Activated naive CD4-positive, alpha-beta T cell treated with anti-CD3 and anti-CD28 coated beads, Interleukin-2, amount 50 U/mL, for 72 hours (primary cell): ENCODE measurements at regions not wholly inside any gene's neighbourhood (a gene's known extent, or its start where the extent isn't known, plus 50 kb on each side); places are given as distances from the start of the nearest gene placed in this dataset.

Source experiments
- ATAC-seq, 2 donors: fragments of 150-1000 bp; cut with Tn5 transposase; 2 replicates each; pipeline ENCODE4 v1.10.0; 2021; ENCODE audit warnings: mild to moderate bottlenecking in 2 of 2, moderate library complexity in 2 of 2
- DNase-seq, 2 donors: peaks; one replicate each; pipeline ENCODE4 v3.0.0; 2021 to 2022; ENCODE audit warnings: low spot score in 2 of 2
- H3K27ac Mint-ChIP-seq, 2 donors: one replicate each; pipeline ENCODE4 v1.8.0; 2022; ENCODE audit warnings: mild to moderate bottlenecking in 2 of 2, mixed read lengths in 2 of 2
- H3K36me3 Mint-ChIP-seq, 2 donors: one replicate each; pipeline ENCODE4 v1.8.0; 2022; ENCODE audit warnings: mixed read lengths in 2 of 2
- H3K9me3 Mint-ChIP-seq, 2 donors: one replicate each; pipeline ENCODE4 v1.8.0; 2022; ENCODE audit warnings: mixed read lengths in 2 of 2

- Mint-ChIP-seq H3K27ac (no peak overlapping the region), H3K9me3 (peaks cover 0 to 3% of the 10 kb centered on the region in 2 donors), H3K36me3 (no peaks in the 10 kb centered on the region)
- no peak for DNase-seq
- ATAC-seq: no peak
These were observed 51.5 kb upstream of the MTNR1B start for GRCh38 chr11:92917927-92918326.

DNA sequence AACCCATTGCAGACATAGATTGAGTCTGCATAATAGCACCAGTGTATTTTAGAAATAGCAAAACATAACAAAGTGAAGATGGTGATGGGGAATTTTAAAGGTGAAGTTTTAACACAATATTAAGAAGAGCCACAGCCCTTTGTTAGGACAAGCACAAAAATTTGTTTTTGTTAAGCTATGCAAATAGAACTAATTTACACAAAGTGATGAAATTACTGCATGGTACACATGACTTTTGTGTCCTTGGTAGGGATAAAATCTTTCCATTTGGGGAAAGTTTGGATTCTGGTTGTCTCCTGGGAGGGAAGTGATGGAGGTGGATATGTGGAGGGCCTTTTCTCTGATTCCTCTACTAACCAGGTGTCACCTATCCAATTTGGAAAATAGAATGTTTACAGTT is 50.4 kb upstream of the MTNR1B start:
- H3K36me3 Mint-ChIP-seq: no peaks in the 10 kb centered on the region
- H3K9me3 Mint-ChIP-seq: peaks cover under 1 to 3% of the 10 kb centered on the region in 2 donors
- no peak overlapping the region for H3K27ac Mint-ChIP-seq
- no peak for DNase-seq
- no peak for ATAC-seq
